GM18520 (cell line): ENCODE measurements at regions not wholly inside any gene's neighbourhood (a gene's known extent, or its start where the extent isn't known, plus 50 kb on each side); places are given as distances from the start of the nearest gene placed in this dataset.

ENCODE experiments used
- ATAC-seq: cut with Tn5 transposase; IDR thresholded peaks from one replicate; pipeline ENCODE4 v1.9.1; 2021; ENCODE audit not compliant: unreplicated experiment

- ATAC-seq = peak; percentile 76
These were observed 63.2 kb upstream of the TNIP3 start for GRCh38 chr4:121227341-121227792.

DNA sequence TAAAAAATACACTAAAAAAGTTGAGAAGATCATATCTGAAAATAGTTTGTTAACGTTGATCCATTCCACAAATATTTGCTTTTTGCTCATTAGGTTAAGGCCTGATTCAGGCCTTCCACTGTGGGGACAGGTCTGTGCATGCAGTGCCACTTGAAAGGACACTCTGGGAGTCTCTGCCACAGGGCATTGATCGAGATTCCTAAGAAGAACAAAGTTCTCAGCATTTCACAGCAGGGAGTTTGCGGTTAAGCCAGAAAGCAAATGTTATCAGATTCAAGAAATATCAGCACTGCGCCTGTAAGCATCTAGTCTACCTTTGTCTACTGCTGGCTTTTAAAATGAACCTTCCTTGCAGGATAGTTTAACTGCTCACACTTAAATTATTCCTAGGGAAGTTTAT lies 62.2 kb upstream of the TNIP3 start:
- ATAC-seq = no peak

DNA sequence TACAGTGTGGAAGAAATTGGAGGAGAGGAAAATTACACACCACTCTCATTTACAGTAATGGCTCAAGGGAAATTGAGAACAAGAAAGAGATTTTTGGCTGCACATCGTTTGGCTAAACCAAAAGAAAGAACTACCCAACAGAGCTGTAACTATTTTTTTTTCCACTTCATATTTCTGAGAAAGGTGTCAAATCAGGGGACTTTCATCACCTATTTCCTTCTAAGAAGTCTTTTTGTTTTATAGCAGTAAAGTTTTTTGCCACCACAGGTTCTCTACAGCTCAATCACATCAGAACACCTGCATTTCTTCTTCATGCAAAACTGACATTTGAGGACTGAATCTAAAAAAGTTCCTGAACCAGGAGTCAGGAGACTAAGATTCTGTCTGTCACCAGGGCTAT lies 57.5 kb upstream of the TNIP3 start:
- no peak for ATAC-seq

GRCh38 chr4:121221201-121221600 lies 57.1 kb upstream of the TNIP3 start:
- ATAC-seq = no peak

GRCh38 chr4:121220698-121221097 lies 56.6 kb upstream of the TNIP3 start:
- no peak for ATAC-seq

DNA sequence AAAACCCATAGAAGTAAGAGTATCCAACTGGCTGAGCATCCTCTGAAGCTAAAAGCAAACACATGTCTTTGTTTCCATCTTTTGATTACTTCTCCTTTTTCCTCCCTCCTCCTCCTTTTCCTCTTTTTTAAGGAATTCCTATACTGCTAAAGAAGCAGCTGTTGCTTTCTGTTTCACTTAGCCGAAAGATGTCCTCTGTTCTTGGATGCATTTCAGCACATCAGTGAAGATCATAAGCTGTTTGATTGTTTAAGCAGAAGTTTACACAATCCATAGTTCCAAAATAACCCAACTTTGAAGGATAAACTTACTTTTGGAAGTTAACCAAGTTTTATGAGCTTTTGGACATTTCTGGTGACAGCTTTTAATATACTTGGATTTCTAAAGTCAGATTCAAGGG lies 55.1 kb upstream of the TNIP3 start:
- ATAC-seq = no peak

GRCh38 chr4:121217351-121217750 lies 53.2 kb upstream of the TNIP3 start:
- ATAC-seq = no peak

DNA sequence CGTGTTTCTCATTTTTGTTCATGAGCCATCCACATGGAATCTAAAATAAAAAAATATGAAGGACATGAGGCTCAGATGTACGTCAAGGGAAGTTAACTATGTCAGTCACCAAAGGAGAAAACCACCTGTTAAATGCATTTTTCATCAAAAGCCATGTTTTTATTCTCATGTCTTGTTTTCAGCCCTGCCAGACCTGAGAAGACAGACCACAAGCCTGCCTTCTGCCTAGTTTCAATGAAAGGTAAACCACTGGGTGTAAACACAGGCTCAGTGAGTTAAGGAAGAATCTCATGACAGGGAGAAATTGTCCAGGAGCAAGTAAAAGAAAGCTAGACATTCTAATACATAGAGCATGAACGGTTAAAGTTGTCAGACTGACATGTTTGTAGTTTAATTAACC lies 52.3 kb upstream of the TNIP3 start:
- no peak for ATAC-seq

GRCh38 chr4:121213940-121214339 lies 49.8 kb upstream of the TNIP3 start:
- ATAC-seq = no peak
